Naive B cell (primary cell): ENCODE measurements at regions not wholly inside any gene's neighbourhood (a gene's known extent, or its start where the extent isn't known, plus 50 kb on each side); places are given as distances from the start of the nearest gene placed in this dataset.

ENCODE experiments used
- ATAC-seq, 2 donors: fragments of 150-1000 bp; cut with Tn5 transposase; 2 replicates each; pipeline ENCODE4 v1.10.0; 2021; ENCODE audit warnings: low read depth in 2 of 2, mild to moderate bottlenecking in 2 of 2, moderate library complexity in 2 of 2
- DNase-seq: peaks from one replicate; pipeline ENCODE4 v3.0.0; 2022
- H3K27ac Mint-ChIP-seq, 6 donors: one replicate each; pipeline ENCODE4 v1.8.0; 2020 to 2022; ENCODE audit warnings: mild to moderate bottlenecking in 6 of 6, mixed read lengths in 6 of 6, moderate library complexity in 5 of 6, inconsistent platforms in 2 of 6
- H3K27me3 Mint-ChIP-seq, 3 donors: one replicate each; pipeline ENCODE4 v1.8.0; 2021 to 2022; ENCODE audit warnings: mixed read lengths in 3 of 3, mild to moderate bottlenecking in 1 of 3
- H3K36me3 Mint-ChIP-seq, 2 donors: one replicate each; pipeline ENCODE4 v1.8.0; 2020 to 2022; ENCODE audit warnings: mixed read lengths in 2 of 2, inconsistent platforms in 1 of 2, mild to moderate bottlenecking in 1 of 2
- H3K4me1 Mint-ChIP-seq, 3 donors: one replicate each; pipeline ENCODE4 v1.8.0; 2020 to 2022; ENCODE audit warnings: mixed read lengths in 3 of 3, inconsistent platforms in 1 of 3, mild to moderate bottlenecking in 1 of 3, moderate library complexity in 1 of 3
- H3K4me3 Mint-ChIP-seq, 8 donors: one replicate each; pipeline ENCODE4 v1.8.0; 2020 to 2022; ENCODE audit warnings: mild to moderate bottlenecking in 8 of 8, mixed read lengths in 8 of 8, moderate library complexity in 8 of 8, inconsistent platforms in 2 of 8
- H3K9me3 Mint-ChIP-seq, 7 donors: one replicate each; pipeline ENCODE4 v1.8.0; 2020 to 2022; ENCODE audit warnings: mixed read lengths in 7 of 7, mild to moderate bottlenecking in 5 of 7, inconsistent platforms in 2 of 7, moderate library complexity in 1 of 7

- H3K4me3 Mint-ChIP-seq = no peak overlapping the region
- DNase-seq (no peak), ATAC-seq (no peak)
- H3K27ac Mint-ChIP-seq = no peak overlapping the region
- H3K36me3 Mint-ChIP-seq = no peaks in the 10 kb centered on the region
- H3K9me3 Mint-ChIP-seq = peaks cover under 1 to 20% (median 7%) of the 10 kb centered on the region in 7 donors
- H3K4me1 Mint-ChIP-seq = no peaks in the 10 kb centered on the region
- no peaks in the 10 kb centered on the region for H3K27me3 Mint-ChIP-seq
Measured at GRCh38 chr16:64469351-64469750, 652.5 kb downstream of the CDH11 start.

- no peak overlapping the region for H3K4me3 Mint-ChIP-seq
- no peak for ATAC-seq
- DNase-seq = no peak
- peaks cover 0 to 20% (median 7%) of the 10 kb centered on the region in 7 donors for H3K9me3 Mint-ChIP-seq
- H3K27me3 Mint-ChIP-seq = no peaks in the 10 kb centered on the region
- H3K27ac Mint-ChIP-seq = no peak overlapping the region
- no peaks in the 10 kb centered on the region for H3K4me1 Mint-ChIP-seq
- no peaks in the 10 kb centered on the region for H3K36me3 Mint-ChIP-seq
Measured at GRCh38 chr16:64468515-64469090, 653.3 kb downstream of the CDH11 start.

- H3K9me3 Mint-ChIP-seq = peaks cover 0 to 11% (median 6%) of the 10 kb centered on the region in 7 donors
Measured at GRCh38 chr16:64459821-64460220, 662.0 kb downstream of the CDH11 start.

DNA sequence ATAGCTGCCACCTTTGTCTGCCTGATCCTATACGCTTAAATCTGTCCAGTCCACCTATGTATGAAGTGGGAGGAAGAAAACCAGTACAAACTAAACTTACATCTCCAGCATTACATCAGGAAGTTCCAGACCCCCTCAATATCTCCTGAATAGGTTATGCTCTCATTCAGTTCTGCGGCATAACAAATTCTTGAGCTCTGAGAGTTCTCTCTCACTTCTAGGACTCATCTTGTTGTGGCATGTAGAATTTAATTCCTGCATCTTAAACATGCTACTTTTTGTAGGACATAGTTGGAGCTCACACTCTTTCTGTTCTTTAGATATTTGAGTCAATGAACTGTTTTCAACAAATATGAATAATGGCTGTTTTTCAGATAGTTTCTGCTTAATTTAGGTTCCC is 662.5 kb downstream of the CDH11 start:
- no peaks in the 10 kb centered on the region for H3K36me3 Mint-ChIP-seq
- DNase-seq (no peak), ATAC-seq (no peak)
- peaks cover 0 to 11% (median 6%) of the 10 kb centered on the region in 7 donors for H3K9me3 Mint-ChIP-seq
- H3K4me3 Mint-ChIP-seq = no peak overlapping the region
- no peaks in the 10 kb centered on the region for H3K4me1 Mint-ChIP-seq
- H3K27ac Mint-ChIP-seq = no peak overlapping the region
- H3K27me3 Mint-ChIP-seq = no peaks in the 10 kb centered on the region

More at GRCh38 chr16:64459821-64460220, 662.0 kb downstream of the CDH11 start:
- DNase-seq = no peak
- ATAC-seq = no peak
- Mint-ChIP-seq H3K4me1 (no peaks in the 10 kb centered on the region), H3K27me3 (no peaks in the 10 kb centered on the region), H3K36me3 (no peaks in the 10 kb centered on the region), H3K4me3 (no peak overlapping the region), H3K27ac (no peak overlapping the region)

DNA sequence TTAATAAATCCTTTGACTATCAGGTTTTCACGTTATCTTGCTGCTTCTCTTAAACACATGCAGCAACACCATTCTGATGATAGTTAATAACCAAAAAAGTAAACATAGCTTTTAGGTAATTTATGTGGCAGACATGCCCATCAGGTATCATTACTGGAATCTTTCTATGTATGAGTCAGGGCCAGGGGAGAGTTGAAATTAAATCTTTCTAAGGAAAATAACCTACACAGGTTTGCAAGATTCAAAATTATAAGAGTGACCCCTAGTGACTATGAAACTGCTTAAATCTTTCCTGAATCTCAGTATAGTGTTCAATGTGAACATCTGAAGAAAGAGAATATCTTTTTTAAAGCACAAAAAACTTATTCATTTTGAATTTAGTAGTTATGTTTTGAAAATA is 666.6 kb downstream of the CDH11 start:
- H3K4me1 Mint-ChIP-seq = no peaks in the 10 kb centered on the region
- H3K36me3 Mint-ChIP-seq = no peaks in the 10 kb centered on the region
- no peak overlapping the region for H3K27ac Mint-ChIP-seq
- H3K27me3 Mint-ChIP-seq = no peaks in the 10 kb centered on the region
- H3K9me3 Mint-ChIP-seq = peaks cover 0 to 9% (median 3%) of the 10 kb centered on the region in 7 donors
- no peak overlapping the region for H3K4me3 Mint-ChIP-seq
- DNase-seq (no peak), ATAC-seq (no peak)

- DNase-seq = no peak
- Mint-ChIP-seq H3K27me3 (no peaks in the 10 kb centered on the region), H3K4me3 (no peak overlapping the region), H3K36me3 (no peaks in the 10 kb centered on the region), H3K27ac (no peak overlapping the region), H3K4me1 (no peaks in the 10 kb centered on the region), H3K9me3 (peaks cover 0 to 4% (median 0%) of the 10 kb centered on the region in 7 donors)
- no peak for ATAC-seq
Measured at GRCh38 chr16:64453646-64454045, 668.2 kb downstream of the CDH11 start.

GRCh38 chr16:64452446-64452845 is 669.4 kb downstream of the CDH11 start:
- H3K27me3 Mint-ChIP-seq = no peaks in the 10 kb centered on the region
- ATAC-seq (no peak), DNase-seq (no peak)
- no peak overlapping the region for H3K4me3 Mint-ChIP-seq
- H3K36me3 Mint-ChIP-seq = no peaks in the 10 kb centered on the region
- peaks cover 0 to 4% (median 0%) of the 10 kb centered on the region in 7 donors for H3K9me3 Mint-ChIP-seq
- no peaks in the 10 kb centered on the region for H3K4me1 Mint-ChIP-seq
- no peak overlapping the region for H3K27ac Mint-ChIP-seq

GRCh38 chr16:64450177-64450576 is 671.7 kb downstream of the CDH11 start:
- H3K9me3 Mint-ChIP-seq = peaks cover 0 to 4% (median 0%) of the 10 kb centered on the region in 7 donors
- H3K4me3 Mint-ChIP-seq = no peak overlapping the region
- H3K27ac Mint-ChIP-seq = no peak overlapping the region
- no peaks in the 10 kb centered on the region for H3K27me3 Mint-ChIP-seq
- ATAC-seq (no peak), DNase-seq (no peak)
- no peaks in the 10 kb centered on the region for H3K4me1 Mint-ChIP-seq
- no peaks in the 10 kb centered on the region for H3K36me3 Mint-ChIP-seq

DNA sequence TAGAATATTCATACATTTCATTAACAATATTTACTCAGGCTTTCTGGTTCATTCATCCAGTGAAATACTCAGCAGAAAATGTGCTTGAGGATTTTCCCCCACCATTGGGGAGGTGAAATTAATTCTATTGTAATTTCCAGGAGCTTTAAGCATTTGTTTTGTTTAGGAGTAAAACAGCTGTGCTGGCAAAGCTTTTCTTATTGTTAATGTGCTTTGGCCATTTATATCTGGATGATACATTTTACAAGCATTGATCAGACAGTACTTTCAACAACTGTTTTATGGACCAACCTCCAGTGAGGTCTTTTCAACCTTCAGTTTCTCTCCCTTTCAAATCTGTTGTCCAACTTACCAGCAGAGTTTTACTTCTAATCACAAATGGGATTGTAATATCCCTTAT is 672.4 kb downstream of the CDH11 start:
- H3K9me3 Mint-ChIP-seq = peaks cover 0 to 4% (median 0%) of the 10 kb centered on the region in 7 donors
- no peaks in the 10 kb centered on the region for H3K4me1 Mint-ChIP-seq
- H3K4me3 Mint-ChIP-seq = no peak overlapping the region
- DNase-seq (no peak), ATAC-seq (no peak)
- H3K27me3 Mint-ChIP-seq = no peaks in the 10 kb centered on the region
- H3K36me3 Mint-ChIP-seq = no peaks in the 10 kb centered on the region
- no peak overlapping the region for H3K27ac Mint-ChIP-seq

DNA sequence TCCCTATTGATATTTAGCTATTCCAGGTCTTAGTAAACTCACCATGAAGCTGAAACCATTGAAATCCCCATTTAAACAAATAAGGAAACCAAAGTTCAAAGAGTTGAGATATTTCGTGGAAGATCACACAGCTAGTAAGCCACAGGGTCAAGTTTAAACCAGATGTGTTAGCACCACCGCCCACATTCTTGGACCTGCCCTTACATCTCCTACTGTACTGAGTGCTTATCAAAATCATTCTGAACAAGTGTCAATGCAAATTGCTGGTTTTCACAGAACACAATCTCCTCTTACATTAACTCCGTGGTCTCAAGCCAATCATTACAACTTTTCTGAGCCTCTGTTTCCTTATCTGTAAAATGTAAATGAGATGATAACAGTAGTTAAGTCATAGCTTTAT is 676.2 kb downstream of the CDH11 start:
- no peaks in the 10 kb centered on the region for H3K4me1 Mint-ChIP-seq
- no peak overlapping the region for H3K27ac Mint-ChIP-seq
- no peak overlapping the region for H3K4me3 Mint-ChIP-seq
- no peaks in the 10 kb centered on the region for H3K36me3 Mint-ChIP-seq
- no peak for ATAC-seq
- peaks cover 0 to 6% (median 4%) of the 10 kb centered on the region in 7 donors for H3K9me3 Mint-ChIP-seq
- H3K27me3 Mint-ChIP-seq = no peaks in the 10 kb centered on the region
- no peak for DNase-seq

- ATAC-seq (no peak), DNase-seq (no peak)
- H3K4me3 Mint-ChIP-seq = no peak overlapping the region
- no peaks in the 10 kb centered on the region for H3K36me3 Mint-ChIP-seq
- H3K9me3 Mint-ChIP-seq = peaks cover 0 to 6% (median 4%) of the 10 kb centered on the region in 7 donors
- no peaks in the 10 kb centered on the region for H3K27me3 Mint-ChIP-seq
- H3K4me1 Mint-ChIP-seq = no peaks in the 10 kb centered on the region
- no peak overlapping the region for H3K27ac Mint-ChIP-seq
Measured at GRCh38 chr16:64445245-64445644, 676.6 kb downstream of the CDH11 start.

DNA sequence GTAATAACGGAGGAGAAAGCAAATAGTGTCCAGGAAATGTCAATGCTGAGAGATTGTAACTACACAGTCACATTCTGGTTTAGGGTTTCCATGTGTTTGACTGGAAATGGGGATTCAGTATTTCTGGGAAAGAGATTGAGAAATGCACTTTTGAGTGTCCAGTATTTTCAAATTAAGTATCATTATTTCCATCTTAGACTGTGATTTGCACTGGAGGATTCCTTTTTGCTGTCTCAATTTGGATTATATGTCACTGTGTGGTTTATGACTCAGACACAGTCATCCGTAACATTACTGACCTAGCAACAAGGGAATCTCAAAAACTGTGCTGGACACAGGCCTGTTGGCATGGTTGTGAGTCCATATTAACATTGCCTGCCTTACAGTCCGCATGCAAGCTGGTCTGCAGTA is 681.4 kb downstream of the CDH11 start:
- no peaks in the 10 kb centered on the region for H3K36me3 Mint-ChIP-seq
- no peaks in the 10 kb centered on the region for H3K27me3 Mint-ChIP-seq
- no peak for DNase-seq
- no peak overlapping the region for H3K27ac Mint-ChIP-seq
- H3K9me3 Mint-ChIP-seq = peaks cover 0 to 6% (median 3%) of the 10 kb centered on the region in 7 donors
- H3K4me1 Mint-ChIP-seq = no peaks in the 10 kb centered on the region
- ATAC-seq = no peak
- no peak overlapping the region for H3K4me3 Mint-ChIP-seq

DNA sequence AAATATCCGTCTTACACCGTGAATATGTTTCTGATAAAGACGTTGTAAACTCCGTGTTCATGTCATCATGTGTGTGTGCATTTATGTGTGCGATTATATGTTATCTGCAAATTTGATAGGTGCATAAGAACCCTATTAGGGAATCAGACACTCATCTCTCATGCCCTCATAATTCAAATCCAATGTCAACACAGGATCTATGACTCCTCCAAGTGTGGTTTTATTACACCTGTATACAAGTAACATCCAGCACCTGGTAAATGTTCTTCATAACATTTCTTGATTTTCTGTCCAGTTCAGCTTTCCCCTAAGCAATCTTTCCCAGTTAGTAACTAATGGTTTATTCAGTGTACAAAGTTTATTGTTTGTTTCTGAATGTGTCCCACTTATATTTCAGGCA is 681.9 kb downstream of the CDH11 start:
- Mint-ChIP-seq H3K36me3 (no peaks in the 10 kb centered on the region), H3K9me3 (peaks cover 0 to 6% (median 3%) of the 10 kb centered on the region in 7 donors), H3K27ac (no peak overlapping the region), H3K27me3 (no peaks in the 10 kb centered on the region), H3K4me1 (no peaks in the 10 kb centered on the region), H3K4me3 (no peak overlapping the region)
- no peak for ATAC-seq
- no peak for DNase-seq

DNA sequence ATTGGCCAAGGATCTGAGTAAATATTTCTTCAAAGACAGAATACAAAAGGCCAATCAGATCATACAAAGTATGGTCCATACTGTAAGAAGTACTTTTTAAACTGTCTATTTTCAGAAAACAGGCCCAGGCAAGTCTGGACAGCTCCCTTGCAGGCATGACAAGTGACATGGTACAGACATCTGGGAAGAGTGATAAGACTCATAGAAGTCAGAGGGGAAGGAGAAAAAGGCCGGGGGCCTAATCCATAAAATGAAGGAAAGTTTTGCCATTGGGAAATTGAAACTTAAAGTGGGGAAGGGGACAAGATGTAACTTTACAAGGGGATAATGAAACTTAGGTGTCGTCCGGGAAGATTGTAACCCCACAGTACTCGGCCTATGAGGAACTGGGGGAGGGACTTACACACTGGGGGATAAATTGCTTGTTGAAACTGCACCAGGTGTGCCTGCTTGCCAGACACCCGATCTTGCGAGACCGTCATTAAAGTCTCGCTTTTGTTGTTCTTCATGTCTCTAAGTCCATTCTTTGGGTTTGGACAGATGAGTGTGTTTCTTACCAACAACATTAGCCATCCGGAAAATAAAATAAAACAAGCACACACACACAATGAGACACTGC is 684.0 kb downstream of the CDH11 start:
- ATAC-seq = no peak
- peaks cover 0 to 8% (median 2%) of the 10 kb centered on the region in 7 donors for H3K9me3 Mint-ChIP-seq
- H3K27ac Mint-ChIP-seq = no peak overlapping the region
- no peaks in the 10 kb centered on the region for H3K27me3 Mint-ChIP-seq
- no peaks in the 10 kb centered on the region for H3K4me1 Mint-ChIP-seq
- H3K4me3 Mint-ChIP-seq = no peak overlapping the region
- H3K36me3 Mint-ChIP-seq = no peaks in the 10 kb centered on the region
- DNase-seq = no peak
